ENCODE measurements at regions not wholly inside any gene's neighbourhood (a gene's known extent, or its start where the extent isn't known, plus 50 kb on each side); places are given as distances from the start of the nearest gene placed in this dataset.
A peak's percentile ranks its signal among the peaks of the same experiment; 100 is the strongest.

- TF ChIP-seq, protein P1, sequence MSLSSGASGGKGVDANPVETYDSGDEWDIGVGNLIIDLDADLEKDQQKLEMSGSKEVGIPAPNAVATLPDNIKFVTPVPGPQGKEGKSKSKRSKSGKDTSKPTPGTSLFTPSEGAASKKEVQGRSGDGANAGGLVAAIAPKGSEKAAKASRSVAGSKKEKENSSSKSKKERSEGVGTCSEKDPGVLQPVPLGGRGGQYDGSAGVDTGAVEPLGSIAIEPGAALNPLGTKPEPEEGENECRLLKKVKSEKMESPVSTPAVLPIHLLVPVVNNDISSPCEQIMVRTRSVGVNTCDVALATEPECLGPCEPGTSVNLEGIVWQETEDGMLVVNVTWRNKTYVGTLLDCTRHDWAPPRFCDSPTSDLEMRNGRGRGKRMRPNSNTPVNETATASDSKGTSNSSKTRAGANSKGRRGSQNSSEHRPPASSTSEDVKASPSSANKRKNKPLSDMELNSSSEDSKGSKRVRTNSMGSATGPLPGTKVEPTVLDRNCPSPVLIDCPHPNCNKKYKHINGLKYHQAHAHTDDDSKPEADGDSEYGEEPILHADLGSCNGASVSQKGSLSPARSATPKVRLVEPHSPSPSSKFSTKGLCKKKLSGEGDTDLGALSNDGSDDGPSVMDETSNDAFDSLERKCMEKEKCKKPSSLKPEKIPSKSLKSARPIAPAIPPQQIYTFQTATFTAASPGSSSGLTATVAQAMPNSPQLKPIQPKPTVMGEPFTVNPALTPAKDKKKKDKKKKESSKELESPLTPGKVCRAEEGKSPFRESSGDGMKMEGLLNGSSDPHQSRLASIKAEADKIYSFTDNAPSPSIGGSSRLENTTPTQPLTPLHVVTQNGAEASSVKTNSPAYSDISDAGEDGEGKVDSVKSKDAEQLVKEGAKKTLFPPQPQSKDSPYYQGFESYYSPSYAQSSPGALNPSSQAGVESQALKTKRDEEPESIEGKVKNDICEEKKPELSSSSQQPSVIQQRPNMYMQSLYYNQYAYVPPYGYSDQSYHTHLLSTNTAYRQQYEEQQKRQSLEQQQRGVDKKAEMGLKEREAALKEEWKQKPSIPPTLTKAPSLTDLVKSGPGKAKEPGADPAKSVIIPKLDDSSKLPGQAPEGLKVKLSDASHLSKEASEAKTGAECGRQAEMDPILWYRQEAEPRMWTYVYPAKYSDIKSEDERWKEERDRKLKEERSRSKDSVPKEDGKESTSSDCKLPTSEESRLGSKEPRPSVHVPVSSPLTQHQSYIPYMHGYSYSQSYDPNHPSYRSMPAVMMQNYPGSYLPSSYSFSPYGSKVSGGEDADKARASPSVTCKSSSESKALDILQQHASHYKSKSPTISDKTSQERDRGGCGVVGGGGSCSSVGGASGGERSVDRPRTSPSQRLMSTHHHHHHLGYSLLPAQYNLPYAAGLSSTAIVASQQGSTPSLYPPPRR (CRISPR knock-in tag; IDR thresholded peaks at IDR 0.05; ENCODE audit: borderline replicate concordance): peak; percentile 26; the same call in 1 of the 2 replicates
- TF ChIP-seq ZNF326 (CRISPR knock-in tag; IDR thresholded peaks at IDR 0.05; ENCODE audit: borderline replicate concordance) (no peak), HBP1 (CRISPR knock-in tag; IDR thresholded peaks at IDR 0.05; ENCODE audit: low read depth) (no peak), NONO (IDR thresholded peaks at IDR 0.05) (no peak), NONO (CRISPR knock-in tag; conservative IDR thresholded peaks at IDR 0.05) (no peak), ZNF550 (CRISPR knock-in tag; IDR thresholded peaks at IDR 0.05; ENCODE audit: borderline replicate concordance) (no peak), SALL1 (CRISPR knock-in tag; IDR thresholded peaks at IDR 0.05) (no peak), GABPA (IDR thresholded peaks at IDR 0.05; ENCODE audit: low read depth, low read length) (no peak), GABPA (CRISPR knock-in tag; IDR thresholded peaks at IDR 0.05; ENCODE audit: low read depth) (peak; percentile 56), FIP1L1 (IDR thresholded peaks at IDR 0.05; ENCODE audit: borderline replicate concordance, insufficient read depth, low read depth, low read length) (no peak), ZNF678 (CRISPR knock-in tag; IDR thresholded peaks at IDR 0.05) (no peak), TFE3 (CRISPR knock-in tag; IDR thresholded peaks at IDR 0.05) (0 out of 2 replicates have a peak, but pooled peaks have one; percentile 31), ZBTB46 (CRISPR knock-in tag; IDR thresholded peaks at IDR 0.05; ENCODE audit: borderline replicate concordance) (no peak)
These were observed 116.3 kb downstream of the OR2B2 start (continued) for GRCh38 chr6:27795697-27796494.

All from HepG2 (cell line).